ENCODE measurements at regions not wholly inside any gene's neighbourhood (a gene's known extent, or its start where the extent isn't known, plus 50 kb on each side); places are given as distances from the start of the nearest gene placed in this dataset.
A peak's percentile ranks its signal among the peaks of the same experiment; 100 is the strongest.
"Not testable (repeated sequence)": the region's sequence is repeated elsewhere in the genome, so short reads cannot be mapped to it uniquely, and the experiment has no call there.

GRCh38 chr15:32342772-32343199 is 60.3 kb downstream of the GOLGA8K start:
- peak overlapping the region; percentile 12 to 24 for H3K4me3 Mint-ChIP-seq
- H3K27me3 Mint-ChIP-seq, H3K27ac Mint-ChIP-seq, H3K4me1 Mint-ChIP-seq, H3K9me3 Mint-ChIP-seq: not testable (repeated sequence)
- peak; percentile 21 for ATAC-seq
- peak; percentile 12 to 15 for DNase-seq

- ATAC-seq, result peak; percentile 13
- not testable (repeated sequence) for H3K4me3 Mint-ChIP-seq, DNase-seq
Measured at GRCh38 chr15:32342268-32342667, 60.8 kb downstream of the GOLGA8K start.

GRCh38 chr15:32341530-32341929 is 61.6 kb downstream of the GOLGA8K start:
- not testable (repeated sequence) for H3K4me3 Mint-ChIP-seq, H3K4me1 Mint-ChIP-seq, DNase-seq, H3K27me3 Mint-ChIP-seq, H3K27ac Mint-ChIP-seq, H3K9me3 Mint-ChIP-seq, ATAC-seq

More at GRCh38 chr15:32342268-32342667, 60.8 kb downstream of the GOLGA8K start:
- H3K27me3 Mint-ChIP-seq, H3K9me3 Mint-ChIP-seq, H3K4me1 Mint-ChIP-seq, H3K27ac Mint-ChIP-seq: not testable (repeated sequence)

- H3K27me3 Mint-ChIP-seq, ATAC-seq, H3K4me1 Mint-ChIP-seq, H3K27ac Mint-ChIP-seq, DNase-seq, H3K9me3 Mint-ChIP-seq, H3K4me3 Mint-ChIP-seq: not testable (repeated sequence)
Measured at GRCh38 chr15:32336804-32337203, 66.3 kb downstream of the GOLGA8K start.

GRCh38 chr15:32323353-32323752 is 79.7 kb downstream of the GOLGA8K start:
- H3K4me3 Mint-ChIP-seq, H3K9me3 Mint-ChIP-seq, H3K27me3 Mint-ChIP-seq, H3K4me1 Mint-ChIP-seq, ATAC-seq, H3K27ac Mint-ChIP-seq, DNase-seq: not testable (repeated sequence)

- DNase-seq, H3K27me3 Mint-ChIP-seq, H3K9me3 Mint-ChIP-seq, H3K27ac Mint-ChIP-seq, ATAC-seq, H3K4me1 Mint-ChIP-seq, H3K4me3 Mint-ChIP-seq: not testable (repeated sequence)
Measured at GRCh38 chr15:32319247-32319646, 83.8 kb downstream of the GOLGA8K start.

- not testable (repeated sequence) for H3K27me3 Mint-ChIP-seq, H3K4me1 Mint-ChIP-seq, H3K27ac Mint-ChIP-seq, H3K9me3 Mint-ChIP-seq, DNase-seq, ATAC-seq, H3K4me3 Mint-ChIP-seq
Measured at GRCh38 chr15:32316482-32316881, 86.6 kb downstream of the GOLGA8K start.

- not testable (repeated sequence) for H3K27me3 Mint-ChIP-seq, H3K9me3 Mint-ChIP-seq
Measured at GRCh38 chr15:32315079-32315939, 87.8 kb downstream of the GOLGA8K start.

GRCh38 chr15:32313446-32314209 is 89.5 kb downstream of the GOLGA8K start:
- H3K27me3 Mint-ChIP-seq, ATAC-seq, DNase-seq, H3K27ac Mint-ChIP-seq, H3K4me1 Mint-ChIP-seq, H3K4me3 Mint-ChIP-seq, H3K9me3 Mint-ChIP-seq: not testable (repeated sequence)

More at GRCh38 chr15:32315079-32315939, 87.8 kb downstream of the GOLGA8K start:
- not testable (repeated sequence) for DNase-seq, H3K27ac Mint-ChIP-seq, H3K4me3 Mint-ChIP-seq, H3K4me1 Mint-ChIP-seq
- ATAC-seq, result peak; percentile 36

- H3K4me3 Mint-ChIP-seq, H3K27me3 Mint-ChIP-seq, H3K9me3 Mint-ChIP-seq, H3K27ac Mint-ChIP-seq, H3K4me1 Mint-ChIP-seq, DNase-seq: not testable (repeated sequence)
- peak; percentile 46 for ATAC-seq
Measured at GRCh38 chr15:32312721-32313120, 90.4 kb downstream of the GOLGA8K start.

GRCh38 chr15:32307592-32307991 is 95.5 kb downstream of the GOLGA8K start:
- not testable (repeated sequence) for DNase-seq, H3K4me3 Mint-ChIP-seq, H3K27ac Mint-ChIP-seq, H3K27me3 Mint-ChIP-seq, H3K9me3 Mint-ChIP-seq, H3K4me1 Mint-ChIP-seq, ATAC-seq

- not testable (repeated sequence) for H3K4me3 Mint-ChIP-seq, H3K27ac Mint-ChIP-seq, H3K9me3 Mint-ChIP-seq, H3K4me1 Mint-ChIP-seq, DNase-seq, H3K27me3 Mint-ChIP-seq
- ATAC-seq, result peak; percentile 79
Measured at GRCh38 chr15:32276200-32276830, 126.8 kb downstream of the GOLGA8K start.

- DNase-seq, result not testable (repeated sequence)
Measured at GRCh38 chr15:32253958-32254357, 149.1 kb downstream of the GOLGA8K start.

GRCh38 chr15:32249207-32249606 is 153.9 kb downstream of the GOLGA8K start:
- not testable (repeated sequence) for H3K27me3 Mint-ChIP-seq, ATAC-seq, H3K4me3 Mint-ChIP-seq, H3K4me1 Mint-ChIP-seq, DNase-seq, H3K9me3 Mint-ChIP-seq, H3K27ac Mint-ChIP-seq

More at GRCh38 chr15:32253958-32254357, 149.1 kb downstream of the GOLGA8K start:
- H3K4me1 Mint-ChIP-seq, H3K27ac Mint-ChIP-seq, H3K9me3 Mint-ChIP-seq, H3K27me3 Mint-ChIP-seq, ATAC-seq, H3K4me3 Mint-ChIP-seq: not testable (repeated sequence)

- not testable (repeated sequence) for H3K4me3 Mint-ChIP-seq, H3K27ac Mint-ChIP-seq, H3K4me1 Mint-ChIP-seq, ATAC-seq, DNase-seq, H3K27me3 Mint-ChIP-seq, H3K9me3 Mint-ChIP-seq
Measured at GRCh38 chr15:32243727-32244126, 159.4 kb downstream of the GOLGA8K start.
